ENCODE measurements at regions not wholly inside any gene's neighbourhood (a gene's known extent, or its start where the extent isn't known, plus 50 kb on each side); places are given as distances from the start of the nearest gene placed in this dataset.

- peak overlapping the region in 3 of 4 donors; percentile 57 to 70 (median 61) for H3K27ac ChIP-seq
- H3K9me3 ChIP-seq, result no peaks in the 10 kb centered on the region
- H3K4me1 ChIP-seq, result peaks cover 0 to 16% (median 10%) of the 10 kb centered on the region in 4 donors
- TF ChIP-seq EP300 (IDR thresholded peaks at IDR 0.05) (no peak), POLR2AphosphoS5 (IDR thresholded peaks at IDR 0.05) (peak in 2 of 4 donors; percentile 29 to 45), POLR2A (IDR thresholded peaks at IDR 0.05) (no peak)
- TF ChIP-seq, protein P1, sequence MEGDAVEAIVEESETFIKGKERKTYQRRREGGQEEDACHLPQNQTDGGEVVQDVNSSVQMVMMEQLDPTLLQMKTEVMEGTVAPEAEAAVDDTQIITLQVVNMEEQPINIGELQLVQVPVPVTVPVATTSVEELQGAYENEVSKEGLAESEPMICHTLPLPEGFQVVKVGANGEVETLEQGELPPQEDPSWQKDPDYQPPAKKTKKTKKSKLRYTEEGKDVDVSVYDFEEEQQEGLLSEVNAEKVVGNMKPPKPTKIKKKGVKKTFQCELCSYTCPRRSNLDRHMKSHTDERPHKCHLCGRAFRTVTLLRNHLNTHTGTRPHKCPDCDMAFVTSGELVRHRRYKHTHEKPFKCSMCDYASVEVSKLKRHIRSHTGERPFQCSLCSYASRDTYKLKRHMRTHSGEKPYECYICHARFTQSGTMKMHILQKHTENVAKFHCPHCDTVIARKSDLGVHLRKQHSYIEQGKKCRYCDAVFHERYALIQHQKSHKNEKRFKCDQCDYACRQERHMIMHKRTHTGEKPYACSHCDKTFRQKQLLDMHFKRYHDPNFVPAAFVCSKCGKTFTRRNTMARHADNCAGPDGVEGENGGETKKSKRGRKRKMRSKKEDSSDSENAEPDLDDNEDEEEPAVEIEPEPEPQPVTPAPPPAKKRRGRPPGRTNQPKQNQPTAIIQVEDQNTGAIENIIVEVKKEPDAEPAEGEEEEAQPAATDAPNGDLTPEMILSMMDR (IDR thresholded peaks at IDR 0.05), result no peak
- 86 to 87% methylated on average over 17 of the region's 17 CpGs for WGBS, 2 donors
- intact Hi-C loops (cut with DNase I), result loop anchor here (5.0 to 10.0 kb wide), 3 partner anchors 109 to 269 kb away; partner anchors contain the start of gene RHOU
- no peaks in the 10 kb centered on the region for H3K27me3 ChIP-seq
- H3K4me3 ChIP-seq, result no peak overlapping the region
- peak; percentile 92 for DNase-seq
- H3K36me3 ChIP-seq, result no peaks in the 10 kb centered on the region
Observed at GRCh38 chr1:229003233-229004031, 267.5 kb upstream of the RAB4A start.

DNA sequence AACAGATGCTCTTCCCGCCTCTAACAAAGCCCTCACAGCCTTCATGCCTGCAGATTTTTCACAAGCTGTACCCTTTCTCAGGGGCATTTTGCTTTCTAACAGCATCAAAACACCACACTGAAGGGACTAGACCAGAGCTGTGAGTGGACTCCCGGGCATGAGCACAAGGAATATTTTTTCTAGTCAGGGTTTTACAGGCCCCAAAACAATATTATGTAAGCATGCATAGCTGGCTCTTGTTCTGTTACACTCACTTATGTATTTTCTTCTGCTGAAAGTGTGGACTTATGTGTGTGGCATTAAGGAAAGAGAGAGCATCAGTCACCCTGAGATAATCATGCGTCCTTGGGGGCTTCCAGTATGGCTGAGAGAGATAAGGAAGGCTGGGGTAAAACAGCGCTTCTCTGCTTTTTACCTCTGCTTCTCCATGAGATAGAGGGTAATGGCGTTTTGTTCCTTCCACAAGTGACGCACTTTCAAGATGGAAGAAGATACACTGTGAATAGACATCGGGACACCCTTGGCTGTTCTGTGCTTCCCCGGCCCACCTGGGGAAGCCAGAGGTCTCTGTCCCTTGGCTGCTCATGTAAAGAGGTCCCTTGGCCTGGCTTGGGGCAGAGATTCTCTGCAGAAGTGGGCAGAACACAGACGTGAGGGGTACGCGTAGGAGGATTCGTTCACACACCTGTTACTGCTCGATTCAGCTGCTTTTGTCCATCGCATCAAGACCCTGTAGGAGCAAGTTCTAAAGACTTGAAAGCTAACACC lies 266.7 kb upstream of the RAB4A start:
- no peak for TF ChIP-seq EP300 (IDR thresholded peaks at IDR 0.05)
- H3K36me3 ChIP-seq, result no peaks in the 10 kb centered on the region
- H3K27ac ChIP-seq, result peak overlapping the region in 3 of 4 donors; percentile 57 to 70 (median 61)
- H3K9me3 ChIP-seq, result no peaks in the 10 kb centered on the region
- no peaks in the 10 kb centered on the region for H3K27me3 ChIP-seq
- peaks cover 0 to 16% (median 10%) of the 10 kb centered on the region in 4 donors for H3K4me1 ChIP-seq
- intact Hi-C loops (cut with DNase I), result loop anchor here (5.0 to 10.0 kb wide), 3 partner anchors 108 to 269 kb away; partner anchors contain the start of gene RHOU
- no peak for DNase-seq
- 96% methylated on average over 14 of the region's 14 CpGs for WGBS, 2 donors
- no peak overlapping the region for H3K4me3 ChIP-seq

GRCh38 chr1:229005097-229005496 lies 265.8 kb upstream of the RAB4A start:
- Histone ChIP-seq H3K4me3 (no peak overlapping the region), H3K4me1 (peaks cover 0 to 16% (median 10%) of the 10 kb centered on the region in 4 donors), H3K9me3 (no peaks in the 10 kb centered on the region), H3K27ac (no peak overlapping the region), H3K36me3 (no peaks in the 10 kb centered on the region), H3K27me3 (no peaks in the 10 kb centered on the region)
- DNase-seq, result no peak
- intact Hi-C loops (cut with DNase I), result loop anchor here (10.0 kb wide), 2 partner anchors 200 to 270 kb away; partner anchors contain the start of gene RHOU
- no peak for TF ChIP-seq POLR2AphosphoS5 (IDR thresholded peaks at IDR 0.05)
- 95 to 96% methylated on average over 3 of the region's 3 CpGs for WGBS, 2 donors

- no peaks in the 10 kb centered on the region for H3K27me3 ChIP-seq
- DNase-seq, result no peak
- intact Hi-C loops (cut with DNase I), result loop anchor here (10.0 kb wide), 2 partner anchors 199 to 271 kb away; partner anchors contain the start of gene RHOU
- peaks cover 0 to 16% (median 10%) of the 10 kb centered on the region in 4 donors for H3K4me1 ChIP-seq
- H3K36me3 ChIP-seq, result no peaks in the 10 kb centered on the region
- no peak overlapping the region for H3K4me3 ChIP-seq
- no peaks in the 10 kb centered on the region for H3K9me3 ChIP-seq
- TF ChIP-seq EP300 (IDR thresholded peaks at IDR 0.05) (no peak), POLR2AphosphoS5 (IDR thresholded peaks at IDR 0.05) (no peak), POLR2A (IDR thresholded peaks at IDR 0.05) (no peak)
- TF ChIP-seq, protein P1 (IDR thresholded peaks at IDR 0.05), result no peak
- 89 to 92% methylated on average over 7 of the region's 7 CpGs for WGBS, 2 donors
- no peak overlapping the region for H3K27ac ChIP-seq
Observed at GRCh38 chr1:229005556-229005955, 265.4 kb upstream of the RAB4A start.

DNA sequence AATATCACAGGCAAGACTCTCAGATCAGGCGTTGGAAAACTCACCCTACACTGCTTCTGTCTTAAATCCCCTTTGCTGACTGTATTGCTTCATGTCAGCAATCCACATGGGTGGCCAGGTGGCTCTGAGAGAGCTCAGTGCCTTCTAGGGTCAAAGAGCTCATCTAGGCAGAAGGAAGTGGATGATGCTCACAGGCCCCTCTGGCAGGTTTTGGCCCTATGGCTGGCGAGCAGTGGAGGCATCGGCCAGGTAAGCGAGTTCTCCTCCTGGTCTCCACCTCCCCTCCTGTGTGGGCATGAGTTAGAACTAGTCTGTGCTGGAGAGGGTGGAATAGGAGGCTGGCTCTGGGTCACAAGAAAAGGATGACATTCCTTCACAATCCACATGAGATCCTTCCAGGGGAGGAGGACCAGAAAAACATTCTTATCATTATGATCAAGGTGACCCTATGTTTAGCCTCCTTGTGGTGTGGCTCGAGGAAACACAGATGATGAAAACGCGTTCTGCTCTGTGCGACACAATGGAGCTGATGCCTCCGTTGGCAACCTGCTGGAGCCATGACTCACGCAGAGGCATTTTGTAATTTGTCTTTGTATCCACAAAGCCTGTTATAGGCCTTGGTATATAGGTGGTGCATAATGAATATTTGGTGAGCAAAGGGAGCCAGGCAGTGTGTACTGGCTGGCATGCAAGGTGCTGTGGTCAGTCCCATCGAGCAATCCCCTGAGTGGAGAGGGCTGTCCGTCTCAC lies 264.6 kb upstream of the RAB4A start:
- intact Hi-C loops (cut with DNase I), result loop anchor here (10.0 kb wide), 2 partner anchors 199 to 271 kb away; partner anchors contain the start of gene RHOU
- Histone ChIP-seq H3K36me3 (no peaks in the 10 kb centered on the region), H3K4me3 (no peak overlapping the region), H3K4me1 (peaks cover 0 to 16% (median 10%) of the 10 kb centered on the region in 4 donors), H3K27ac (no peak overlapping the region), H3K9me3 (no peaks in the 10 kb centered on the region), H3K27me3 (no peaks in the 10 kb centered on the region)
- TF ChIP-seq EP300 (IDR thresholded peaks at IDR 0.05), result no peak
- TF ChIP-seq, protein P1 (IDR thresholded peaks at IDR 0.05), result no peak
- no peak for TF ChIP-seq POLR2AphosphoS5 (IDR thresholded peaks at IDR 0.05)
- TF ChIP-seq POLR2A (IDR thresholded peaks at IDR 0.05), result no peak
- 86 to 91% methylated on average over 12 of the region's 12 CpGs for WGBS, 2 donors
- DNase-seq, result no peak

Measured in sigmoid colon (tissue), 6 donors.